ENCODE measurements at regions not wholly inside any gene's neighbourhood (a gene's known extent, or its start where the extent isn't known, plus 50 kb on each side); places are given as distances from the start of the nearest gene placed in this dataset.

DNA sequence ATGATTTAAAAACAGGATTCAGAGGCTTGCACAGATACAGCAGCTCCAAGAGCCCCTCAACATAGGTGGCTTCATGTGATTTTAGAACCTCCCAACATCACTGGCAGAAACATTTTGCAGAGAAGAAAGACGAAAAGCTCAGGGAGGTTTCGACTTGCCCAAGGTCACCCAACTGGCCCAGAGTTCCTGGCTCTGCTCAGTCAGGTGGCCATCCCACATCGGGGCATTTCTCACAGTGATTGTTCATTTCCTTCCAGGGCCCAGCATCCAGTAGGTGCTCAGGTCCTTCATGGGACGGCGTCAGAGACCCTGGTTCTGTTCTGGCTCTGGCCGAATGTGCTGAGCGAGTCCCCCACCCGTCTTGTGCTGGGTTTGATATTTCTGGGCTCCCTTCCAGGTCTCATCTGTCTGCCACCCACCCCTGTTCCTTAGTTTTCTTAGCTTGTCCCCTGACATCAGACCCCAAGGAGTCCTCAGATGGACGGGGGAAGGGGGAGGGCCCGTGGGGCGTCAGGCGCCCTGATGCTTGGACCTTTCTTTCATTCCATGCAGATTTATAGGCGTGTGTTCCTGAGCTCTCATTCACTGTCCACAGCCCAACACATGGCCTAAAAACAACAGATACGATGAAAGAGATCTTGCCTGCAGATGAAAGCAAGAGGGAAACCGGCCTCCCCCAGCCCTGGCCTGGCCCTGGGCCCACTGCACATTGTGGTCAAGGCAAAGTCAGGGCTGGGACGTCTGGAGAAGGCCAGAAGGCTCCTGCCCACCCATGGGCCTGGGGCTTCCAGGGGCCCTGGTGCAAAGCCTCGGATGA lies 123.1 kb upstream of the ZBTB40 start:
- TF ChIP-seq POLR2AphosphoS5 (IDR thresholded peaks at IDR 0.05; ENCODE audit: insufficient read depth, low read depth, low read length) (no peak), EZH2 (IDR thresholded peaks at IDR 0.05; ENCODE audit: borderline replicate concordance, low read depth, low read length, severe bottlenecking) (no peak), POLR2A (IDR thresholded peaks at IDR 0.05; ENCODE audit: low read depth, low read length) (no peak), GATA2 (IDR thresholded peaks at IDR 0.05; ENCODE audit: insufficient read depth, insufficient read length, low read depth, low read length) (no peak), FOS (IDR thresholded peaks at IDR 0.05; ENCODE audit: borderline replicate concordance, insufficient read depth, low read length) (no peak), MYC (IDR thresholded peaks at IDR 0.05; ENCODE audit: low read depth, low read length) (no peak)
- TF ChIP-seq, protein P1, sequence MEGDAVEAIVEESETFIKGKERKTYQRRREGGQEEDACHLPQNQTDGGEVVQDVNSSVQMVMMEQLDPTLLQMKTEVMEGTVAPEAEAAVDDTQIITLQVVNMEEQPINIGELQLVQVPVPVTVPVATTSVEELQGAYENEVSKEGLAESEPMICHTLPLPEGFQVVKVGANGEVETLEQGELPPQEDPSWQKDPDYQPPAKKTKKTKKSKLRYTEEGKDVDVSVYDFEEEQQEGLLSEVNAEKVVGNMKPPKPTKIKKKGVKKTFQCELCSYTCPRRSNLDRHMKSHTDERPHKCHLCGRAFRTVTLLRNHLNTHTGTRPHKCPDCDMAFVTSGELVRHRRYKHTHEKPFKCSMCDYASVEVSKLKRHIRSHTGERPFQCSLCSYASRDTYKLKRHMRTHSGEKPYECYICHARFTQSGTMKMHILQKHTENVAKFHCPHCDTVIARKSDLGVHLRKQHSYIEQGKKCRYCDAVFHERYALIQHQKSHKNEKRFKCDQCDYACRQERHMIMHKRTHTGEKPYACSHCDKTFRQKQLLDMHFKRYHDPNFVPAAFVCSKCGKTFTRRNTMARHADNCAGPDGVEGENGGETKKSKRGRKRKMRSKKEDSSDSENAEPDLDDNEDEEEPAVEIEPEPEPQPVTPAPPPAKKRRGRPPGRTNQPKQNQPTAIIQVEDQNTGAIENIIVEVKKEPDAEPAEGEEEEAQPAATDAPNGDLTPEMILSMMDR (IDR thresholded peaks at IDR 0.05; ENCODE audit: extremely low read depth in 1 of 2, insufficient read depth in 1 of 2, low read depth in 1 of 2, low read length in 2 of 2), result no peak
- TF ChIP-seq, protein P2, sequence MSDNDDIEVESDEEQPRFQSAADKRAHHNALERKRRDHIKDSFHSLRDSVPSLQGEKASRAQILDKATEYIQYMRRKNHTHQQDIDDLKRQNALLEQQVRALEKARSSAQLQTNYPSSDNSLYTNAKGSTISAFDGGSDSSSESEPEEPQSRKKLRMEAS (IDR thresholded peaks at IDR 0.05; ENCODE audit: insufficient read depth, insufficient read length), result no peak

Measured in endothelial cell of umbilical vein (primary cell).